Vagina (tissue), 2 donors: ENCODE measurements at regions not wholly inside any gene's neighbourhood (a gene's known extent, or its start where the extent isn't known, plus 50 kb on each side); places are given as distances from the start of the nearest gene placed in this dataset.

Experiments
- CTCF ChIP-seq, 3 experiments: fragments of 450-650 bp in 2 of 3; fragments of 200-600 bp in 1 of 3; sonication (generic) in 1 of 3; IDR thresholded peaks; one replicate each; pipeline ENCODE4 v1.5.1; 2017 to 2019; ENCODE audit warnings: antibody characterized with exemption in 3 of 3, mild to moderate bottlenecking in 2 of 3, moderate library complexity in 2 of 3
- POLR2A ChIP-seq, 2 donors: fragments of 450-650 bp; IDR thresholded peaks; one replicate each; pipeline ENCODE4 v1.6.1; 2017; ENCODE audit warnings: antibody characterized with exemption in 2 of 2, mild to moderate bottlenecking in 2 of 2, moderate library complexity in 2 of 2
- POLR2AphosphoS5 ChIP-seq, 2 donors: sonication (generic); formaldehyde crosslinking; IDR thresholded peaks; one replicate each; pipeline ENCODE4 v1.9.0; 2017; ENCODE audit warnings: antibody characterized with exemption in 2 of 2, mild to moderate bottlenecking in 2 of 2, low read depth in 1 of 2; ENCODE audit not compliant: insufficient read depth in 1 of 2

DNA sequence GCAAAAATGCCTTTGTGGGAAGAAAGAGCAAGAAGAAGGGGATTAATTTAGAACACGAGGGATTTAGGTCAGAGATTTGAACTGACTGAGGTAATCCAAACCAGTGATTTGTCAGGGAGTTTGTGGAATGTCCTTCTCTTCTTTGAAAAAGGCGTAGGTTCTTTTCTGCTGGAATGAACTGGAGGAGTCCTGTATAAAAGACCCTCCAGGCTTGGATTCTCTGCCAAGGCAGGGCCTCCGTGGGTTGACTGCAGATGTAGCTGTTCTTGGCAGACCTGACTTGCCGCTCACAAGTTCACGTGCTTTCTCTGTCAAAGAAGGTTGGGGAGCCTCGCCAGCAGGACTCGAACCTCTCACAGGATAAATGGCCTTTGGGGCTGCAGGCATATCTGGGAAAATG, 62.8 kb upstream of the STC2 start:
- TF ChIP-seq CTCF (IDR thresholded peaks at IDR 0.05) (no peak), POLR2A (IDR thresholded peaks at IDR 0.05) (no peak), POLR2AphosphoS5 (IDR thresholded peaks at IDR 0.05; ENCODE audit: insufficient read depth in 1 of 2, low read depth in 1 of 2) (no peak)
